ENCODE measurements at regions not wholly inside any gene's neighbourhood (a gene's known extent, or its start where the extent isn't known, plus 50 kb on each side); places are given as distances from the start of the nearest gene placed in this dataset.

DNA sequence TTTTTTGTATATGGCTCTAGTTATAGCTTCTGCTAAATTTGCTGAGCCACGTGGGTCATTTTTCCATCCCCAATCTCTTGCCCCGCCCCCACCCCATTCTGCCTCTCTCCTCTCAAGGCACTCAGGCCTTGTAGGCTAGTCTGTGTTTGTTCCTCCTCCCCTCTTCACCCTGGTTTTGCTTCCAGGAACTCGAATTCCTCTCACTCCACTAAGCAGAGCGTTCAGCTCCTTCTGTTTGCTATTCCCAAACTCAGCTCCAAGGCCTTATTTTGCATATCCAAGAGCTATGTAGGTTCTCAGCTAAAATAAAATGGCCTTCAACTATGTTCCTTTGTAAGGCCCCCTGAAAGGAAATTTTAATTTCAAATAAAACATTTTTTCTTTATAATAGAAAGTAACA is 1293.7 kb downstream of the EPHA7 start (continued):
- TF ChIP-seq, protein P1, sequence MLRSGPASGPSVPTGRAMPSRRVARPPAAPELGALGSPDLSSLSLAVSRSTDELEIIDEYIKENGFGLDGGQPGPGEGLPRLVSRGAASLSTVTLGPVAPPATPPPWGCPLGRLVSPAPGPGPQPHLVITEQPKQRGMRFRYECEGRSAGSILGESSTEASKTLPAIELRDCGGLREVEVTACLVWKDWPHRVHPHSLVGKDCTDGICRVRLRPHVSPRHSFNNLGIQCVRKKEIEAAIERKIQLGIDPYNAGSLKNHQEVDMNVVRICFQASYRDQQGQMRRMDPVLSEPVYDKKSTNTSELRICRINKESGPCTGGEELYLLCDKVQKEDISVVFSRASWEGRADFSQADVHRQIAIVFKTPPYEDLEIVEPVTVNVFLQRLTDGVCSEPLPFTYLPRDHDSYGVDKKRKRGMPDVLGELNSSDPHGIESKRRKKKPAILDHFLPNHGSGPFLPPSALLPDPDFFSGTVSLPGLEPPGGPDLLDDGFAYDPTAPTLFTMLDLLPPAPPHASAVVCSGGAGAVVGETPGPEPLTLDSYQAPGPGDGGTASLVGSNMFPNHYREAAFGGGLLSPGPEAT (IDR thresholded peaks at IDR 0.05; ENCODE audit: low read depth): no peak
- TF ChIP-seq, protein P2, sequence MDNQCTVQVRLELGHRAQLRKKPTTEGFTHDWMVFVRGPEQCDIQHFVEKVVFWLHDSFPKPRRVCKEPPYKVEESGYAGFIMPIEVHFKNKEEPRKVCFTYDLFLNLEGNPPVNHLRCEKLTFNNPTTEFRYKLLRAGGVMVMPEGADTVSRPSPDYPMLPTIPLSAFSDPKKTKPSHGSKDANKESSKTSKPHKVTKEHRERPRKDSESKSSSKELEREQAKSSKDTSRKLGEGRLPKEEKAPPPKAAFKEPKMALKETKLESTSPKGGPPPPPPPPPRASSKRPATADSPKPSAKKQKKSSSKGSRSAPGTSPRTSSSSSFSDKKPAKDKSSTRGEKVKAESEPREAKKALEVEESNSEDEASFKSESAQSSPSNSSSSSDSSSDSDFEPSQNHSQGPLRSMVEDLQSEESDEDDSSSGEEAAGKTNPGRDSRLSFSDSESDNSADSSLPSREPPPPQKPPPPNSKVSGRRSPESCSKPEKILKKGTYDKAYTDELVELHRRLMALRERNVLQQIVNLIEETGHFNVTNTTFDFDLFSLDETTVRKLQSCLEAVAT (IDR thresholded peaks at IDR 0.05): no peak
- TF ChIP-seq CREM (IDR thresholded peaks at IDR 0.05; ENCODE audit: low read depth) (no peak), PML (IDR thresholded peaks at IDR 0.05; ENCODE audit: low read length) (no peak), HDAC2 (IDR thresholded peaks at IDR 0.05) (no peak), SP1 (IDR thresholded peaks at IDR 0.05; ENCODE audit: low read depth, low read length) (no peak), TBL1XR1 (IDR thresholded peaks at IDR 0.05; ENCODE audit: low read depth, low read length) (no peak)
- TF ChIP-seq, protein P3, sequence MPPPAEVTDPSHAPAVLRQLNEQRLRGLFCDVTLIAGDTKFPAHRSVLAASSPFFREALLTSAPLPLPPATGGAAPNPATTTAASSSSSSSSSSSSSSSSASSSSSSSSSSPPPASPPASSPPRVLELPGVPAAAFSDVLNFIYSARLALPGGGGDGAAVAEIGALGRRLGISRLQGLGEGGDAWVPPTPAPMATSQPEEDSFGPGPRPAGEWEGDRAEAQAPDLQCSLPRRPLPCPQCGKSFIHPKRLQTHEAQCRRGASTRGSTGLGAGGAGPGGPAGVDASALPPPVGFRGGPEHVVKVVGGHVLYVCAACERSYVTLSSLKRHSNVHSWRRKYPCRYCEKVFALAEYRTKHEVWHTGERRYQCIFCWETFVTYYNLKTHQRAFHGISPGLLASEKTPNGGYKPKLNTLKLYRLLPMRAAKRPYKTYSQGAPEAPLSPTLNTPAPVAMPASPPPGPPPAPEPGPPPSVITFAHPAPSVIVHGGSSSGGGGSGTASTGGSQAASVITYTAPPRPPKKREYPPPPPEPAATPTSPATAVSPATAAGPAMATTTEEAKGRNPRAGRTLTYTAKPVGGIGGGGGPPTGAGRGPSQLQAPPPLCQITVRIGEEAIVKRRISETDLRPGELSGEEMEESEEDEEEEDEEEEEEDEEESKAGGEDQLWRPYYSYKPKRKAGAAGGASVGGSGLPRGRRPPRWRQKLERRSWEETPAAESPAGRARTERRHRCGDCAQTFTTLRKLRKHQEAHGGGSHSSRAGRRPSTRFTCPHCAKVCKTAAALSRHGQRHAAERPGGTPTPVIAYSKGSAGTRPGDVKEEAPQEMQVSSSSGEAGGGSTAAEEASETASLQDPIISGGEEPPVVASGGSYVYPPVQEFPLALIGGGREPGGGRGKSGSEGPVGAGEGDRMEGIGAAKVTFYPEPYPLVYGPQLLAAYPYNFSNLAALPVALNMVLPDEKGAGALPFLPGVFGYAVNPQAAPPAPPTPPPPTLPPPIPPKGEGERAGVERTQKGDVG (CRISPR knock-in tag; IDR thresholded peaks at IDR 0.05): no peak

Measured in GM12878 (cell line).